OCI-LY7 (cell line): ENCODE measurements at regions not wholly inside any gene's neighbourhood (a gene's known extent, or its start where the extent isn't known, plus 50 kb on each side); places are given as distances from the start of the nearest gene placed in this dataset.
"Not testable (repeated sequence)": the region's sequence is repeated elsewhere in the genome, so short reads cannot be mapped to it uniquely, and the experiment has no call there.

ENCODE experiments used
- EZH2phosphoT487 ChIP-seq: fragments of 200-600 bp; sonication (generic); IDR thresholded peaks from 2 replicates; pipeline ENCODE4 v1.6.1; 2018; ENCODE audit warnings: low read depth, borderline replicate concordance, mild to moderate bottlenecking, mixed run types, antibody characterized with exemption, low read length, moderate library complexity, mixed read lengths
- TF ChIP-seq, protein P1 (sequence below): fragments of 200-600 bp; sonication (generic); conservative IDR thresholded peaks from 2 replicates; pipeline ENCODE4 v1.5.1; 2014; ENCODE audit warnings: mild to moderate bottlenecking, antibody characterized with exemption, low read length, moderate library complexity, mixed read lengths

DNA sequence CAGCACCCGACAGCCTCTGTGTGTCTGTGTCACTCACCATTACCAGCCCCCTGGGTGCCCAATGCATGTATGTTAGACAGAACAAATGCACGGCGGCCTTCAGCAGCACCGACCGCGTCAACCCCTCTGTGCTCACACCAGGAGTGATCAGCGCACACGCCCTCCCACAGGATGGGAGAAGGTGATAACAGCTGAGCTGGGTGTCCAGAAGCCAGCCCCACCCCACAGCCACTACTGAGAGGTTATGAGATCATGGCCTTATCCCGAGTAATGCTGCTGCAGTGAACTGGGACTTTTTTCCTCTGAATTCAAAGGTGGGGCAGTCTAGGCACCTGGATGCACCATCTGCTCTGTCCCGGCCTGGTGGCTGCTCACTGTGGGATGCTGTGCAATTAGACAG, 80.9 kb upstream of the SAMD11 start:
- TF ChIP-seq, protein P1, sequence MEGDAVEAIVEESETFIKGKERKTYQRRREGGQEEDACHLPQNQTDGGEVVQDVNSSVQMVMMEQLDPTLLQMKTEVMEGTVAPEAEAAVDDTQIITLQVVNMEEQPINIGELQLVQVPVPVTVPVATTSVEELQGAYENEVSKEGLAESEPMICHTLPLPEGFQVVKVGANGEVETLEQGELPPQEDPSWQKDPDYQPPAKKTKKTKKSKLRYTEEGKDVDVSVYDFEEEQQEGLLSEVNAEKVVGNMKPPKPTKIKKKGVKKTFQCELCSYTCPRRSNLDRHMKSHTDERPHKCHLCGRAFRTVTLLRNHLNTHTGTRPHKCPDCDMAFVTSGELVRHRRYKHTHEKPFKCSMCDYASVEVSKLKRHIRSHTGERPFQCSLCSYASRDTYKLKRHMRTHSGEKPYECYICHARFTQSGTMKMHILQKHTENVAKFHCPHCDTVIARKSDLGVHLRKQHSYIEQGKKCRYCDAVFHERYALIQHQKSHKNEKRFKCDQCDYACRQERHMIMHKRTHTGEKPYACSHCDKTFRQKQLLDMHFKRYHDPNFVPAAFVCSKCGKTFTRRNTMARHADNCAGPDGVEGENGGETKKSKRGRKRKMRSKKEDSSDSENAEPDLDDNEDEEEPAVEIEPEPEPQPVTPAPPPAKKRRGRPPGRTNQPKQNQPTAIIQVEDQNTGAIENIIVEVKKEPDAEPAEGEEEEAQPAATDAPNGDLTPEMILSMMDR: not testable (repeated sequence)
- TF ChIP-seq EZH2phosphoT487: not testable (repeated sequence)
